ENCODE measurements at regions not wholly inside any gene's neighbourhood (a gene's known extent, or its start where the extent isn't known, plus 50 kb on each side); places are given as distances from the start of the nearest gene placed in this dataset.

DNA sequence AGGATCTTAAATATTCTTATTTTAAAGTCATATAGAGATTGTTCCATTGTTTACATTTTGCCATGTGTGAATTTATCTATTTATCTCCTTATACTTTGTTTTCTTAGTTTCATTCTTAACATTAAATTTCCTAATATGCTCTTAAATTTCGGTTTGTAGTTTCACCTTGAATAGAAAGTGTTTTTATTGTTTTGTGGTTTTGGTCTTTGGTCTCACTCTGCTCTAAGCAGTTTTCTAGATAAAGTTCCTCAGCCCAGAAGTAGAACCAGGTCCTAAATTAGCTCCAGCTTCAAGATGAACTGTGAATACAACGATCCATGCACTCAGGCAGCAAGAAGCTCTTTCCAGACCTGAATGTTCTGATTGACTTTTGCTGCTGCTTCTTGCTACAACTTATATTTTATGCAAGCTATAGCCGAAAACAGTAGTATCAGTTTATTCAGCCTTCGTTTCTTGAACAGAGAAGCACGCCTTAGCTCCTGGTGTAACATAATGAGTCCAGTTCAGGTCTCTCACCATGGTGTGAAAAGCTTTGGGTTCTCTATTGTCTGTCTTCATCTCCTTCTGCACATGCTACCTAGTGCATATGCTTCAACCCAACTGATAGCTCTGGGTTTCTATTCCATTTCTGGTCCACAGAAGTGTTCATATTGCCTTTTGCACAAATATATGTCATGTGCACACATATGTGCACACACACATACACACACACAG, 95.3 kb downstream of the SEM1 start:
- TF ChIP-seq, protein P1, sequence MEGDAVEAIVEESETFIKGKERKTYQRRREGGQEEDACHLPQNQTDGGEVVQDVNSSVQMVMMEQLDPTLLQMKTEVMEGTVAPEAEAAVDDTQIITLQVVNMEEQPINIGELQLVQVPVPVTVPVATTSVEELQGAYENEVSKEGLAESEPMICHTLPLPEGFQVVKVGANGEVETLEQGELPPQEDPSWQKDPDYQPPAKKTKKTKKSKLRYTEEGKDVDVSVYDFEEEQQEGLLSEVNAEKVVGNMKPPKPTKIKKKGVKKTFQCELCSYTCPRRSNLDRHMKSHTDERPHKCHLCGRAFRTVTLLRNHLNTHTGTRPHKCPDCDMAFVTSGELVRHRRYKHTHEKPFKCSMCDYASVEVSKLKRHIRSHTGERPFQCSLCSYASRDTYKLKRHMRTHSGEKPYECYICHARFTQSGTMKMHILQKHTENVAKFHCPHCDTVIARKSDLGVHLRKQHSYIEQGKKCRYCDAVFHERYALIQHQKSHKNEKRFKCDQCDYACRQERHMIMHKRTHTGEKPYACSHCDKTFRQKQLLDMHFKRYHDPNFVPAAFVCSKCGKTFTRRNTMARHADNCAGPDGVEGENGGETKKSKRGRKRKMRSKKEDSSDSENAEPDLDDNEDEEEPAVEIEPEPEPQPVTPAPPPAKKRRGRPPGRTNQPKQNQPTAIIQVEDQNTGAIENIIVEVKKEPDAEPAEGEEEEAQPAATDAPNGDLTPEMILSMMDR (IDR thresholded peaks at IDR 0.05), result no peak

DNA sequence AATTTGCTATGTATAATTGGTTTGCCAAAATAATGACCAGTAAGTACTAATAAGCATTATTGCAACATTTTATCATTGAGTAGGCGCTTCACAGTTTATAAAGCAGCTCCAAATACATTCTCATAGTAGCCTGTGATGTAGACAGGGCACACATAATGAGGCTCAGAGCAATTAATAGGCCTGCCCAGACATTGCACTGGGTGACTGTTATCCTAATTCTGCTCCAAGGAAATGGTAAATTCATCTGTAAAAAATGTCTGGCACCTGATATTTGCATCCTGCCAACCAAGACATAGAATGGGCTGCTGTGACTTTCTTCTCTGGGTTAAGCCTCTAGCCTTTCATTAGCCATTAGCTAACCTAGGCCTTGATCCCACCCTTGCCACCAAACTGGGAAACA, 97.6 kb downstream of the SEM1 start:
- TF ChIP-seq, protein P1 (IDR thresholded peaks at IDR 0.05), result no peak

DNA sequence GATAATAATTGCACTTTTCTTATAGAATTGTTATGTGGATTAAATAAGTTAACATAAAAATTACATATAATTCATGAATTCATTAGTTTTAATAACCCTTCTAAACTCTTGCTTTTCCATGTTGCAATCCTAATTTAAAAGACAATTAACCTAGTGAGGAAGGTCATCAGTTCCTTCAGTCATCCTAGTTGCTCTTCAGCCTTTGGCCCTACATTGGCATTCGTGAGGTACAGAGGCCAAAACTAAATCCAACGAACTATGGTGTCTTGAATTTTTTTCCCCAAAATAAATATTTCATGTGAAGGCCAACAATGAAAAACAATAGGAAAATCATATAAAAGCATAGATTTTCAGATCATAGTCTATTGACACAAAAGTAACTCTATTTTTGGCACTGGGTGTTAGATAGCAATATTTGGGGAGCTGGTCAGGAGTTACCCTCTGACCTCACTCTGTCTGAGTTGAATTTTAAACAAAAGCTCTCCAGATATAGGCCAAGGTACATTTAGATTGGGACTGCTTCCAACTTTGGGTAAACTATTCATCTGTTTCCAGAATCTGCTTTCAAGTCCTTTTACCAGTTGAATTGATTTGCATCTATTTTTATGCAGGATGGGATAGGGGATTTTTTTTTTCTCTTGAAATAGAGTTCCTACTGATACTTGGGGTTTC, 104.5 kb downstream of the SEM1 start:
- TF ChIP-seq, protein P1 (IDR thresholded peaks at IDR 0.05), result no peak

DNA sequence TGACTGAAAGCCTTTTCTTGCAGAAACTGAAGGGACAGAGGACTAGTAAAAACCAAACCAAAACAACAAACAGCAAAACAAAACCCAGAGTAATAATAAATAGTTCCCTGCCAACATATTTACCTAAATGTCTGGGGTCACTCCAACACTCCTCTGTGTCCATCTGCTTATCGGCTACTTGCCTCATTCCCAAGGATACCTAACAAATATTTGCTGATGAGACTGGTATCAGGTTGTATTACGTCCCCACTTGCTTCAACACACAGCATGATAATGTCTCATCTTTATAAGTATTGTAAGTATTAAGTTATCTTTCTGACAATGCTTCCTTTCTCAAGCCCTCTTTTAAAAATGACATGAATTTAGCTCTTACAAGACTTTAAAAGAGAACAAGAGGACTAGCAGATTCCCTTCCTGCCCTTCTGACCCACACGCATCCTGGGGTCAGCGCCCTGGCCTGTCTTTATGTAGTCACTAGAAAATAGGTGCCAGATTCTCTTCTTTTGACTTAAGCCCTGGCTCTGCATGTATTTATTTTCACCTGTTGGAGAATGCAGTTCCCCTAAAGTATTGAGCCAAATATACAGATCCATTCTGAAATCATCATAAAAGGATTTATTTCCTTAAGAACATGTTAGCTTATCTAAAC, 110.2 kb downstream of the SEM1 start:
- TF ChIP-seq, protein P1 (IDR thresholded peaks at IDR 0.05), result no peak

DNA sequence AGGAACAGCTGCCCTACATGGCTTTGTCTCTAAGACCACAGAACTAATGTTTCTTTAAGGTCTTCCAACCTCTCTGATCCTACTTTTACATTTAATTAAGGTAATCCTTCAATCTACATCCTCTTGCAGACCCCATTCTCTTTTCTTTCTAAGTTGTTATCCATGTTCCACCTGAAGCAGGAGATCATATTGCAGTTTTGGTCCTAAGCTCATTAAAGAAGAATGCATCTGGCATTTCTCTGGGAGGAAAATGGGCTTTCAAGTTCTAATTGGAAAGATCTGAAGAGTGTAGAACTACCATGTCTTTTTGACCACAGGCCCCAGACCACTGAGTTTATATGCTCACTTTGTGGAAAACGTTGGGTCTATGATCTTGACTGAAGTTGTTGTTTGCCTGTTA, 111.2 kb downstream of the SEM1 start:
- TF ChIP-seq, protein P1 (IDR thresholded peaks at IDR 0.05), result no peak

DNA sequence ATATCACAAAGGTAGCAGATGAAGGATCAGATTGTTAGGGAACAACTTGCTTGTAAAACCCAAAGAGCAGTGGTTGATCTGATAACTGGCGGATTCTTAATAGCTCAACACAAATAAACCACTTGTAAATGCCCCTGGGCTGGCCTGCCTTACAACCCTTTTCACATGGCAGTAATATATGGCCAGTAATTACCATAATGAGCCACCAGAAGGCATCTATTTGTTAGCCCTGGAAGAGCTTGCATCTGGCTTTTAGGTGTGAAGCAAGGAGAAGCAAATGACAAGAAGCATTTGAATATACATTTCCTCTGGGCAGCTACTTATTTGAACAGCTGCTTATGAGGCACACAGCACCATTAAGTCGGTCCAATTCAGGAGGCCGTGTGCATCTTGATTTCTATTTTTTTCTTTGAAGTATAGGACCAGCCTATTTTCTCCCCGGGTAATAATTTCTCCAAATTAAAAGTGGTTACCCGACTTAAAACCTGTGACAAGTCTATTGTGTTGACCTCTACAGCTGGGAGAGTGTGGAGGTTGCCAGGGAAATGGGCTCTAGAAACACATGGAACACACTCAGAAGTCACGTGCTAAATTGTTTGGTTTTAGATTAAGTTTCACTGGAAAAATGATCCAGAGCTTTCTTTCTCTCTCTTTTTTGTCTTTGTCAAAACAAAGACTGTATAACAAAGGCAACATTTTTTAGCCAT, 113.4 kb downstream of the SEM1 start:
- TF ChIP-seq, protein P1 (IDR thresholded peaks at IDR 0.05), result peak; percentile 60

DNA sequence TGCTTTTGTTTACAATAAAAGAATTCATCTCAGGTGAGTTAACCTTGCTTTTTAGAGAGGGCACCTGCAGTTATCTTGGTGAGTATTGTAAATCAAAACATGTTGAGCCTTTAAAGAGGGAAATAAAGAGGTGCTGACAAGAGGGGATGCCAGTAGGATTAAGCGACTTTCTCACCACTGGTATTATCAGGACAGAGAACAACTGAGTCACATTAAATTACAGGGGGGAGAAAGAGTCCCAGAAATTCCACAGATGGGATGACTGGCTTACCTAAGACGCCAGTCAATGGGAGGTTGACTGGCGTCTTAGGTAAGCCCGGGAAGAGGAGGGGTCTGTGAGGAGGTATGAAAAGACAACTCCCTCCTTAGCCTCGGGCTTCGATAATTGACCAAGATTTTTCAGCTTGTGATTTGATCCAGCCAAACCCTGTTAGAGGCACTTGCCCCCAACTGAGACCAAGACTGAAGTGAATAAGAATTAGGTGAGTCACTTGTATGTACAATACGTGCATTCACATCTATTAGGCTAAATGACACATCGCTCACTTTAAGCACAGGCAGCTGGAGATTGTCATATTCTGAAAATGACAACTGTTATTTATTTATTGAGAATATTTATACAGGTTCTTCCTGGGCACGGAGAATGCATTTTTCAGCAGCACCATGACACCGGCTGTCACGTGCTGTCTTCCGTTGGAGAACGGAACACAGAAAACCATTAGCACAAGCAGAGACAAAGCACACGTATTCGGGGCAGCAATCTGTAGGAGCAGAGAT, 117.6 kb downstream of the SEM1 start:
- TF ChIP-seq, protein P1 (IDR thresholded peaks at IDR 0.05), result no peak
